ENCODE measurements at regions not wholly inside any gene's neighbourhood (a gene's known extent, or its start where the extent isn't known, plus 50 kb on each side); places are given as distances from the start of the nearest gene placed in this dataset.

GRCh38 chr3:182165234-182165633 is 453.5 kb downstream of the SOX2 start:
- no peaks in the 10 kb centered on the region for H3K27me3 ChIP-seq (replicated peaks; ENCODE audit: insufficient read depth, low read depth, low read length, poor library complexity)
- no peaks in the 10 kb centered on the region for H3K9me3 ChIP-seq (ENCODE audit: low read depth, low read length, poor library complexity, severe bottlenecking)
- TF ChIP-seq EZH2 (IDR thresholded peaks at IDR 0.05; ENCODE audit: borderline replicate concordance, low read depth, low read length, poor library complexity, severe bottlenecking) (no peak), CTCF (conservative IDR thresholded peaks at IDR 0.05; ENCODE audit: low read depth, low read length) (no peak)
- H3K27ac ChIP-seq (ENCODE audit: low read depth, low read length, poor library complexity, severe bottlenecking) = no peak overlapping the region
- no TSS peak for BruUV-seq (replicated peaks)
- no peak overlapping the region for H3K4me3 ChIP-seq (ENCODE audit: low read depth, low read length, poor library complexity, severe bottlenecking)
- intact Hi-C loops (cut with micrococcal nuclease; ENCODE audit: unreplicated experiment) = no loop called here
- POLR2A ChIA-PET (ENCODE audit: low non-redundant PET) = no interaction called here
- H3K4me1 ChIP-seq (ENCODE audit: insufficient read depth, low read length, poor library complexity, severe bottlenecking) = no peaks in the 10 kb centered on the region
- CTCF ChIA-PET = no interaction called here
- H3K36me3 ChIP-seq (ENCODE audit: insufficient read depth, low read length, poor library complexity, severe bottlenecking) = no peaks in the 10 kb centered on the region
- no peak for DNase-seq (ENCODE audit: low spot score)

GRCh38 chr3:182172534-182172933 is 460.8 kb downstream of the SOX2 start:
- no peaks in the 10 kb centered on the region for H3K4me1 ChIP-seq (ENCODE audit: insufficient read depth, low read length, poor library complexity, severe bottlenecking)
- ChIA-PET CTCF (no interaction called here), POLR2A (ENCODE audit: low non-redundant PET) (no interaction called here)
- no peak overlapping the region for H3K27ac ChIP-seq (ENCODE audit: low read depth, low read length, poor library complexity, severe bottlenecking)
- BruUV-seq (replicated peaks) = no TSS peak
- TF ChIP-seq EZH2 (IDR thresholded peaks at IDR 0.05; ENCODE audit: borderline replicate concordance, low read depth, low read length, poor library complexity, severe bottlenecking) = no peak
- TF ChIP-seq CTCF (conservative IDR thresholded peaks at IDR 0.05; ENCODE audit: low read depth, low read length) = no peak
- intact Hi-C loops (cut with micrococcal nuclease; ENCODE audit: unreplicated experiment) = no loop called here
- no peak overlapping the region for H3K4me3 ChIP-seq (ENCODE audit: low read depth, low read length, poor library complexity, severe bottlenecking)
- H3K36me3 ChIP-seq (ENCODE audit: insufficient read depth, low read length, poor library complexity, severe bottlenecking) = no peaks in the 10 kb centered on the region
- H3K9me3 ChIP-seq (ENCODE audit: low read depth, low read length, poor library complexity, severe bottlenecking) = no peaks in the 10 kb centered on the region
- no peak for DNase-seq (ENCODE audit: low spot score)
- no peaks in the 10 kb centered on the region for H3K27me3 ChIP-seq (replicated peaks; ENCODE audit: insufficient read depth, low read depth, low read length, poor library complexity)

GRCh38 chr3:182178488-182179200 is 466.9 kb downstream of the SOX2 start:
- TF ChIP-seq CTCF (conservative IDR thresholded peaks at IDR 0.05; ENCODE audit: low read depth, low read length) (no peak), EZH2 (IDR thresholded peaks at IDR 0.05; ENCODE audit: borderline replicate concordance, low read depth, low read length, poor library complexity, severe bottlenecking) (no peak)
- no TSS peak for BruUV-seq (replicated peaks)
- Histone ChIP-seq H3K27ac (ENCODE audit: low read depth, low read length, poor library complexity, severe bottlenecking) (no peak overlapping the region), H3K27me3 (replicated peaks; ENCODE audit: insufficient read depth, low read depth, low read length, poor library complexity) (no peaks in the 10 kb centered on the region), H3K36me3 (ENCODE audit: insufficient read depth, low read length, poor library complexity, severe bottlenecking) (no peaks in the 10 kb centered on the region), H3K4me1 (ENCODE audit: insufficient read depth, low read length, poor library complexity, severe bottlenecking) (peaks cover 24% of the 10 kb centered on the region), H3K4me3 (ENCODE audit: low read depth, low read length, poor library complexity, severe bottlenecking) (no peak overlapping the region), H3K9me3 (ENCODE audit: low read depth, low read length, poor library complexity, severe bottlenecking) (no peaks in the 10 kb centered on the region)
- ChIA-PET CTCF (no interaction called here), POLR2A (ENCODE audit: low non-redundant PET) (no interaction called here)
- no peak for DNase-seq (ENCODE audit: low spot score)
- intact Hi-C loops (cut with micrococcal nuclease; ENCODE audit: unreplicated experiment) = no loop called here
